Smooth muscle cell (in vitro differentiated cells): ENCODE measurements at regions not wholly inside any gene's neighbourhood (a gene's known extent, or its start where the extent isn't known, plus 50 kb on each side); places are given as distances from the start of the nearest gene placed in this dataset.

Source experiments
- DNase-seq: peaks from one replicate; lab custom pipeline; 2025; ENCODE audit not compliant: unreplicated experiment; lab: John Stamatoyannopoulos, UW
- H2AFZ ChIP-seq: fragments of 200-600 bp; sonication (generic); 2 replicates; pipeline ENCODE4 v1.6.0; 2016; ENCODE audit warnings: antibody characterized with exemption, low read depth, mild to moderate bottlenecking
- H3F3A ChIP-seq: fragments of 200-600 bp; sonication (generic); 2 replicates; pipeline ENCODE4 v1.6.0; 2017; ENCODE audit warnings: antibody characterized with exemption, low read depth
- H3K27ac ChIP-seq: fragments of 200-600 bp; sonication (generic); 2 replicates; pipeline ENCODE4 v1.5.1; 2016; ENCODE audit warnings: low read depth, mild to moderate bottlenecking
- H3K27me3 ChIP-seq: fragments of 200-600 bp; sonication (generic); 2 replicates; pipeline ENCODE4 v1.6.1; 2016; ENCODE audit warnings: low read depth, mild to moderate bottlenecking
- H3K36me3 ChIP-seq: fragments of 200-600 bp; sonication (generic); 2 replicates; pipeline ENCODE4 v1.5.1; 2016; ENCODE audit warnings: low read depth
- H3K4me1 ChIP-seq: fragments of 200-600 bp; sonication (generic); 2 replicates; pipeline ENCODE4 v1.5.1; 2016; ENCODE audit warnings: low read depth
- H3K4me2 ChIP-seq: fragments of 200-600 bp; sonication (generic); 2 replicates; pipeline ENCODE4 v1.6.0; 2016; ENCODE audit warnings: mild to moderate bottlenecking
- H3K4me3 ChIP-seq: fragments of 200-600 bp; sonication (generic); 2 replicates; pipeline ENCODE4 v1.5.1; 2016; ENCODE audit warnings: mild to moderate bottlenecking
- H3K79me2 ChIP-seq: fragments of 200-600 bp; sonication (generic); 2 replicates; pipeline ENCODE4 v1.6.0; 2016; ENCODE audit warnings: low read depth, mild to moderate bottlenecking
- H3K9ac ChIP-seq: fragments of 200-600 bp; sonication (generic); 2 replicates; pipeline ENCODE4 v1.6.0; 2016; ENCODE audit warnings: low read depth
- H3K9me3 ChIP-seq: fragments of 200-600 bp; sonication (generic); replicated peaks from 2 replicates; pipeline ENCODE4 v1.5.1; 2016; ENCODE audit warnings: low read depth
- H4K20me1 ChIP-seq: fragments of 200-600 bp; sonication (generic); 2 replicates; pipeline ENCODE4 v1.6.0; 2016; ENCODE audit warnings: low read depth
- WGBS: methylation state at CpG from one replicate; pipeline ENCODE4 v1.1.7; 2016; ENCODE audit warnings: low lambda C conversion rate; 5-methylcytosine and 5-hydroxymethylcytosine counted together
- TF ChIP-seq, protein P1 (sequence below): fragments of 200-600 bp; sonication (generic); IDR thresholded peaks from 2 replicates; pipeline ENCODE4 v1.5.1; 2017; ENCODE audit warnings: borderline replicate concordance, mild to moderate bottlenecking, antibody characterized with exemption; ENCODE audit not compliant: insufficient read depth, poor library complexity, severe bottlenecking

DNA sequence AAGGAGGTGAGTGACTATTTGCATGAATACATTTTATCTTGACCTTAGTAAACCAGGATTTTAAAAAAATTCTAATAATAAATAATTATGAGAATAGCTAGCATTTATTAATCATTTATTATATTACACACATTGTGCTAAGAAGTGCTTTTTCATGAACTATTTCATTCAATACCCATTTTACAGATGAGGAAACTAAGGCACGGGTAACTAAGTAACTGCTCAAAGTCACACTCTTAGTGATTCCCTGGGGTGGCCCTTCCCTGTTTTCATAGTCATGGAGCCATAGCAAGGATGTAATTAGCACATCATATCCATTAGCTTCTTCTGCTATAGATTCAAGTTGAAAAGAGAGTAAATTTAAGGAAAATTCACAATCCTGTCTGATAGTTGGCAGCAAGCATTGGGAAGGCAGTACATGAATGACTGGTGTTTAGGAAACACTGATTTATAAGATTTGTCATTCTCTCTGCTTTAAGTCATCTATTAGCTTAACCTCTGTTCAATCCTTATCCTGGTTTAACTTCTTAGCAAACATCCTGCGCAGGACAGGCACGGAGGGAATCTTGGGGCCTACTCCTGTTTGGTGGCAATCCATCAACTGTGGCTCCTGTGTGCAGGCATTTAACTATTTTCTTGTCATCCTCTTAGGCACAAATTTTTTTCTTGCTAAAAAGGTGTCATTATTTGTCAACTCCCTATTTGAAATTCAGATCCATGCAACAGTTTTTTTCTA is 68.3 kb downstream of the RIN2 start:
- H3K9me3 ChIP-seq, result no peaks in the 10 kb centered on the region
- no peaks in the 10 kb centered on the region for H3F3A ChIP-seq
- H2AFZ ChIP-seq, result no peak overlapping the region
- TF ChIP-seq, protein P1, sequence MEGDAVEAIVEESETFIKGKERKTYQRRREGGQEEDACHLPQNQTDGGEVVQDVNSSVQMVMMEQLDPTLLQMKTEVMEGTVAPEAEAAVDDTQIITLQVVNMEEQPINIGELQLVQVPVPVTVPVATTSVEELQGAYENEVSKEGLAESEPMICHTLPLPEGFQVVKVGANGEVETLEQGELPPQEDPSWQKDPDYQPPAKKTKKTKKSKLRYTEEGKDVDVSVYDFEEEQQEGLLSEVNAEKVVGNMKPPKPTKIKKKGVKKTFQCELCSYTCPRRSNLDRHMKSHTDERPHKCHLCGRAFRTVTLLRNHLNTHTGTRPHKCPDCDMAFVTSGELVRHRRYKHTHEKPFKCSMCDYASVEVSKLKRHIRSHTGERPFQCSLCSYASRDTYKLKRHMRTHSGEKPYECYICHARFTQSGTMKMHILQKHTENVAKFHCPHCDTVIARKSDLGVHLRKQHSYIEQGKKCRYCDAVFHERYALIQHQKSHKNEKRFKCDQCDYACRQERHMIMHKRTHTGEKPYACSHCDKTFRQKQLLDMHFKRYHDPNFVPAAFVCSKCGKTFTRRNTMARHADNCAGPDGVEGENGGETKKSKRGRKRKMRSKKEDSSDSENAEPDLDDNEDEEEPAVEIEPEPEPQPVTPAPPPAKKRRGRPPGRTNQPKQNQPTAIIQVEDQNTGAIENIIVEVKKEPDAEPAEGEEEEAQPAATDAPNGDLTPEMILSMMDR, result no peak
- no peak overlapping the region for H3K4me3 ChIP-seq
- no peak overlapping the region for H3K27ac ChIP-seq
- 88% methylated on average over 3 of the region's 3 CpGs for WGBS
- H3K4me2 ChIP-seq, result no peak overlapping the region
- no peak for DNase-seq
- H3K27me3 ChIP-seq, result no peaks in the 10 kb centered on the region
- no peaks in the 10 kb centered on the region for H3K36me3 ChIP-seq
- H3K9ac ChIP-seq, result no peak overlapping the region
- H3K4me1 ChIP-seq, result no peaks in the 10 kb centered on the region
- H4K20me1 ChIP-seq, result no peaks in the 10 kb centered on the region
- no peaks in the 10 kb centered on the region for H3K79me2 ChIP-seq

DNA sequence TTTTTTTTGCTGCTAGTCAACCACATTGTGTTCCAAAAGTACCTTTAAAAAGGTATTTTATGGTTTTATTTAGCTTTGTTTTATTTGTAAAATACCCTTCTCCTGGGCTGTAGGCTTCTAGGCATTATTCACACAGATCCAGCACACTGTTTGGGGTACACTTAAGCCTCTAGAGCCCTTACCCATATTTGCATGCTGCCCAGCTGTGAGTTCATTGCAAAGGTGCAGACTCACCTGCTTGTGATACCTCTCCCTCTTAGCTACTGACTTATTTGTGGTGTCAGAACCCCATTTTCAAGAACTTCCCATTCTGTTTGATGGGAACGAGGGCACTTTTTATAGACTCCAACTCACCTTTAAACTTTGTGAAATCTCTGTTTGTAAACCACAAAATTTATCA is 69.8 kb downstream of the RIN2 start:
- Histone ChIP-seq H2AFZ (no peak overlapping the region), H3K4me3 (no peak overlapping the region), H3K9ac (no peak overlapping the region), H4K20me1 (no peaks in the 10 kb centered on the region), H3K4me1 (peaks cover 5% of the 10 kb centered on the region), H3F3A (no peaks in the 10 kb centered on the region), H3K36me3 (no peaks in the 10 kb centered on the region), H3K27me3 (no peaks in the 10 kb centered on the region), H3K9me3 (no peaks in the 10 kb centered on the region), H3K27ac (peak overlapping the region; percentile 0), H3K4me2 (peak overlapping the region; percentile 14), H3K79me2 (no peaks in the 10 kb centered on the region)
- DNase-seq, result no peak
- TF ChIP-seq, protein P1, result no peak
- 63% methylated on average over 1 of the region's 1 CpG for WGBS

DNA sequence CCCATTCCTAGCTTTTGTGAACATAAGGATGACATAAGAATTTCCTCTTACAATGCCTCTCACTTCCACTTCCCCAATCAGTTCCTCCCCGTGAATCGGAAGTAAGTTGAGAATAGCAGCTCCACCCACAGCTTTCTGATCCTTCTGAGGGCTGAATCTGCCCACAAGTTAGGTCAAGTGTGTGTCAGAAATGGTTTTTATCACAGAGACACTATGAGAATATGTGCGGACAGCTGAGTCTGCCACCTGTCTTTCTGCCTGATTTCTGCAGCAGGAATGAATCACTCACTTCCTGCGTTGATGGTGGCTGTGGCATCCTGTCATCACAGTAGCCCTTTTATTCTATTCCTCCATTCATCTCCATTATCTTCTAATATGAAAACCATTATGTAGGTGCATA is 70.2 kb downstream of the RIN2 start:
- Histone ChIP-seq H3K27ac (peak overlapping the region; percentile 0), H3K27me3 (no peaks in the 10 kb centered on the region), H3F3A (no peaks in the 10 kb centered on the region), H3K4me3 (no peak overlapping the region), H3K79me2 (no peaks in the 10 kb centered on the region), H2AFZ (no peak overlapping the region), H3K36me3 (no peaks in the 10 kb centered on the region), H4K20me1 (no peaks in the 10 kb centered on the region), H3K9ac (no peak overlapping the region), H3K9me3 (no peaks in the 10 kb centered on the region), H3K4me1 (peaks cover 7% of the 10 kb centered on the region), H3K4me2 (peak overlapping the region; percentile 14)
- 37% methylated on average over 4 of the region's 4 CpGs for WGBS
- no peak for DNase-seq
- TF ChIP-seq, protein P1, result peak; percentile 16
